ENCODE measurements at regions not wholly inside any gene's neighbourhood (a gene's known extent, or its start where the extent isn't known, plus 50 kb on each side); places are given as distances from the start of the nearest gene placed in this dataset.

DNA sequence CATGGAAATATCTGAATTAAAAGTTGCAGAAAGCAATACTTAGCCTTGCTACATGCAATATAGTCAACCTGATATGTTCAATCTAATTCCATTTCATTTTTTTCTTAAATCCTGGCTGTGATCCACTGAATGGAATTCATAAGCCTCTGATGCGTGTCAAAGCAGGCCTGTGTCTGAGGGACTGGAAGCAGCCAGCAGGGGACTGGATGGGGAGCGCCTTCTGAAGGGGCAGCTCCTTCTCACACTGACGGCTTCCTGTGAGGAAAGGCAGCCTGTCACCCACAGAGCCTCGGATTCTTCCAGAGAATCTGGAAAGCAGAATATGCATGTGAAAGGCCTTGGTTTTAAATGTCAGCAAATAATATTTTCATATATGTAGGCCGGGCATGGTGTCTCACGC lies 73.5 kb downstream of the KCNF1 start:
- intact Hi-C loops (cut with micrococcal nuclease): no loop called here
- ATAC-seq (ENCODE audit: low read depth): no peak

DNA sequence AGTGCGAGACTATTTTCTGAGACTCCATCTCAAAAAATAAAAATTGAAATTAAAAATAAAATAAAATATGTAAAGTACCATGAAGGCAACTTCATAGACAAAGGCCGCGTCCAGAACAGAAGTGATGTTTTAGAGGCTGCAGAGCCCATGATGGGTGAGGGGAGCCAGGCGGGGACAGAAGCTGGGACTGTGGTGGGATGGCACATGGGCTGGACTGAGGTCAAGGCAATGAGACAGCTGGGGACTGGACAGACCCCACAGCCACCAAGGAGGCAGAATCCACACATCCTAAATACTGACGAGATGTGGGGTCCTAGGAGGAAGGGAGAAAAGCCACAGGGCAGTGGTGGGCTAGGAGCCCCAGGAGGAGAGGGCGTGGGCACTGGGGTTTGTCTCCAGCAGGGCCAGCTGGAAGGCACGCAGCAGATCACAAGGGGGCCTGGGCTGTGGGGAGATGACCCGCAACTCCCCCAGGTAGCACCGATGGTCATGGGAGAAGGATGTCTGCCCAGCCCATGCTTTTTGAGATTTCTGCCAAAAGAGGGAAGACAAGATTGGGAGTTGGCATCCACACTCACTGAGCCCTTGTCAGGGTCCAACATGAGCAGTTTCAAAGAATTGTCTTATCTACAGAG lies 74.3 kb downstream of the KCNF1 start:
- no peaks in the 10 kb centered on the region for H3K4me1 Mint-ChIP-seq
- H3K36me3 Mint-ChIP-seq (ENCODE audit: low read depth): no peaks in the 10 kb centered on the region
- CTCF ChIA-PET: no interaction called here
- POLR2A ChIA-PET: no interaction called here
- H3K27ac Mint-ChIP-seq: no peak overlapping the region
- intact Hi-C loops (cut with micrococcal nuclease): no loop called here
- DNase-seq (no peak), ATAC-seq (ENCODE audit: low read depth) (no peak)
- no peaks in the 10 kb centered on the region for H3K27me3 Mint-ChIP-seq
- no peak overlapping the region for H3K4me3 Mint-ChIP-seq
- H3K9me3 Mint-ChIP-seq: no peaks in the 10 kb centered on the region
- TF ChIP-seq, protein P1, sequence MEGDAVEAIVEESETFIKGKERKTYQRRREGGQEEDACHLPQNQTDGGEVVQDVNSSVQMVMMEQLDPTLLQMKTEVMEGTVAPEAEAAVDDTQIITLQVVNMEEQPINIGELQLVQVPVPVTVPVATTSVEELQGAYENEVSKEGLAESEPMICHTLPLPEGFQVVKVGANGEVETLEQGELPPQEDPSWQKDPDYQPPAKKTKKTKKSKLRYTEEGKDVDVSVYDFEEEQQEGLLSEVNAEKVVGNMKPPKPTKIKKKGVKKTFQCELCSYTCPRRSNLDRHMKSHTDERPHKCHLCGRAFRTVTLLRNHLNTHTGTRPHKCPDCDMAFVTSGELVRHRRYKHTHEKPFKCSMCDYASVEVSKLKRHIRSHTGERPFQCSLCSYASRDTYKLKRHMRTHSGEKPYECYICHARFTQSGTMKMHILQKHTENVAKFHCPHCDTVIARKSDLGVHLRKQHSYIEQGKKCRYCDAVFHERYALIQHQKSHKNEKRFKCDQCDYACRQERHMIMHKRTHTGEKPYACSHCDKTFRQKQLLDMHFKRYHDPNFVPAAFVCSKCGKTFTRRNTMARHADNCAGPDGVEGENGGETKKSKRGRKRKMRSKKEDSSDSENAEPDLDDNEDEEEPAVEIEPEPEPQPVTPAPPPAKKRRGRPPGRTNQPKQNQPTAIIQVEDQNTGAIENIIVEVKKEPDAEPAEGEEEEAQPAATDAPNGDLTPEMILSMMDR (IDR thresholded peaks at IDR 0.05): no peak

More for the DNA sequence above, 73.5 kb downstream of the KCNF1 start:
- POLR2A ChIA-PET: no interaction called here
- CTCF ChIA-PET: no interaction called here
- DNase-seq: no peak
- no peaks in the 10 kb centered on the region for H3K4me1 Mint-ChIP-seq
- H3K36me3 Mint-ChIP-seq (ENCODE audit: low read depth): no peaks in the 10 kb centered on the region
- no peak overlapping the region for H3K4me3 Mint-ChIP-seq
- H3K27ac Mint-ChIP-seq: no peak overlapping the region
- no peaks in the 10 kb centered on the region for H3K9me3 Mint-ChIP-seq
- no peaks in the 10 kb centered on the region for H3K27me3 Mint-ChIP-seq
- TF ChIP-seq, protein P1 (IDR thresholded peaks at IDR 0.05): no peak

- ChIA-PET POLR2A (no interaction called here), CTCF (no interaction called here)
- ATAC-seq (ENCODE audit: low read depth): no peak
- DNase-seq: no peak
- H3K4me3 Mint-ChIP-seq: no peak overlapping the region
- intact Hi-C loops (cut with micrococcal nuclease): no loop called here
- H3K4me1 Mint-ChIP-seq: no peaks in the 10 kb centered on the region
- peaks cover 2% of the 10 kb centered on the region for H3K27me3 Mint-ChIP-seq
- H3K36me3 Mint-ChIP-seq (ENCODE audit: low read depth): no peaks in the 10 kb centered on the region
- TF ChIP-seq, protein P1 (IDR thresholded peaks at IDR 0.05): no peak
- no peak overlapping the region for H3K27ac Mint-ChIP-seq
- H3K9me3 Mint-ChIP-seq: no peaks in the 10 kb centered on the region
Measured at GRCh38 chr2:10987439-10987838, 75.7 kb downstream of the KCNF1 start.

DNA sequence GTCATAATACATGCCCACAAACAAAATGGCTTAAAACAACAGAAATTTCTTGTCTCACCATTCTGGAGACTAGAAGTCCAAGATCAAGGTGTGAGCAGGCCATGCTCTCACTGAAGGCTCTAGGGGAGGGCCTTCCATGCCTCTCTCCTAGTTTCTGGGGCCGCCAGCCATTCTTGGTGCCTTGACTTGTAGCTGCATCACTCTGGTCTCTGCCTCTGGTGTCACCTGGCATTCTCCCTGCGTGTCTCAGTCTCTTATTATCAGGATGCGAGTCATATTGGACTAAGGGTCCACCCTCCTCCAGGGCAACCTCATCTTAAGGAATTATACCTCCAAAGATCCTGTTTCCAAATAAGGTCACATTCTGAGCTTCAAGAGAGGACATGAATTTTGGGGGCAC lies 76.1 kb downstream of the KCNF1 start:
- Mint-ChIP-seq H3K4me1 (no peaks in the 10 kb centered on the region), H3K27ac (no peak overlapping the region)
- CTCF ChIA-PET: no interaction called here

GRCh38 chr2:10989151-10989550 lies 77.4 kb downstream of the KCNF1 start:
- CTCF ChIA-PET: no interaction called here
- no peak for ATAC-seq (ENCODE audit: low read depth)
- POLR2A ChIA-PET: no interaction called here
- Mint-ChIP-seq H3K36me3 (ENCODE audit: low read depth) (no peaks in the 10 kb centered on the region), H3K27ac (no peak overlapping the region), H3K9me3 (no peaks in the 10 kb centered on the region), H3K27me3 (peaks cover 6% of the 10 kb centered on the region), H3K4me1 (no peaks in the 10 kb centered on the region), H3K4me3 (no peak overlapping the region)
- TF ChIP-seq, protein P1 (IDR thresholded peaks at IDR 0.05): no peak
- DNase-seq: no peak
- intact Hi-C loops (cut with micrococcal nuclease): no loop called here

More for the DNA sequence above, 76.1 kb downstream of the KCNF1 start:
- intact Hi-C loops (cut with micrococcal nuclease): no loop called here
- no peak for ATAC-seq (ENCODE audit: low read depth)
- TF ChIP-seq, protein P1 (IDR thresholded peaks at IDR 0.05): no peak
- Mint-ChIP-seq H3K4me3 (no peak overlapping the region), H3K27me3 (peaks cover 3% of the 10 kb centered on the region), H3K9me3 (no peaks in the 10 kb centered on the region), H3K36me3 (ENCODE audit: low read depth) (no peaks in the 10 kb centered on the region)
- DNase-seq: no peak
- POLR2A ChIA-PET: no interaction called here
